ENCODE measurements at regions not wholly inside any gene's neighbourhood (a gene's known extent, or its start where the extent isn't known, plus 50 kb on each side); places are given as distances from the start of the nearest gene placed in this dataset.

DNA sequence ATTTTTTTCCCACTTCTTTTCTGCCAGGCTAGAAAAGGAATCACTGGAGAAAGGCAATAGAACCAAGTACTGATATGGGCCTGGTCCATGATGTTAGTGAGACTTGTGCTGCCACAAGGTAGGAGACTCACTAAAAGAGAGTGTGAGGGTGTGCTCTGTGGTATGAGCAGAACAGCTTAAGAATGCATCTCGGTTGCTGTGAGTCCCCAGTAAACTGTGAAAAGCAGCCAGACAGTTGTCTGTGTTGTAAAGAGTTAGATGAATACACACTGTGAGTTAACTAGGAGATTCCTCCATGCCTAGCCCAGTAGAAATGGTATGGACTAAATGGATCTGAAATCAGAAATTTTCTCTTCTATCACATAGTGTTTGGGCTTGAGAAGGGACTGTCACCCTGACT, 1177.3 kb upstream of the MIR17HG start:
- H3K27ac Mint-ChIP-seq, result no peak overlapping the region

DNA sequence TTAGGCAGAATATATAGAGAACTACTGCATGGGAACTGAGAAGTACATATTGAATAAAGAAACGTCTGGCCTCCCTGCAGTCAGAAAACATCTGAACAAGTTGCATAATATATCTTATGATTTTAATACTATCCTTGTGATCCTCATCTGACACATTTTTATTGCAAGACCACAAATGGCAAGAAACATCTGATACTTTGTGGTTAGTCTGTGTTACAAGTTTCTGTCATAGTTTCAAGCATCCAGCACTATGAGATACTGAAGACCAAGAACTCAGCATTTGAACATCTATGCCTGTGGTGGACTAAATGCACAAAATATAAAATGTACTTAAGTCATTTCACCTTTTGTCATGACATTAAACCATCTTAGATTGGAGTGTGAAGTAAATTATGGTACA, 1175.8 kb upstream of the MIR17HG start:
- no peaks in the 10 kb centered on the region for H3K36me3 Mint-ChIP-seq
- no peaks in the 10 kb centered on the region for H3K9me3 Mint-ChIP-seq
- H3K27ac Mint-ChIP-seq, result no peak overlapping the region
- H3K4me3 Mint-ChIP-seq, result no peak overlapping the region
- H3K4me1 Mint-ChIP-seq (ENCODE audit: unreplicated experiment), result no peaks in the 10 kb centered on the region
- TF ChIP-seq, protein P1, sequence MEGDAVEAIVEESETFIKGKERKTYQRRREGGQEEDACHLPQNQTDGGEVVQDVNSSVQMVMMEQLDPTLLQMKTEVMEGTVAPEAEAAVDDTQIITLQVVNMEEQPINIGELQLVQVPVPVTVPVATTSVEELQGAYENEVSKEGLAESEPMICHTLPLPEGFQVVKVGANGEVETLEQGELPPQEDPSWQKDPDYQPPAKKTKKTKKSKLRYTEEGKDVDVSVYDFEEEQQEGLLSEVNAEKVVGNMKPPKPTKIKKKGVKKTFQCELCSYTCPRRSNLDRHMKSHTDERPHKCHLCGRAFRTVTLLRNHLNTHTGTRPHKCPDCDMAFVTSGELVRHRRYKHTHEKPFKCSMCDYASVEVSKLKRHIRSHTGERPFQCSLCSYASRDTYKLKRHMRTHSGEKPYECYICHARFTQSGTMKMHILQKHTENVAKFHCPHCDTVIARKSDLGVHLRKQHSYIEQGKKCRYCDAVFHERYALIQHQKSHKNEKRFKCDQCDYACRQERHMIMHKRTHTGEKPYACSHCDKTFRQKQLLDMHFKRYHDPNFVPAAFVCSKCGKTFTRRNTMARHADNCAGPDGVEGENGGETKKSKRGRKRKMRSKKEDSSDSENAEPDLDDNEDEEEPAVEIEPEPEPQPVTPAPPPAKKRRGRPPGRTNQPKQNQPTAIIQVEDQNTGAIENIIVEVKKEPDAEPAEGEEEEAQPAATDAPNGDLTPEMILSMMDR (conservative IDR thresholded peaks at IDR 0.05), result no peak
- H3K27me3 Mint-ChIP-seq, result no peaks in the 10 kb centered on the region
- no peak for DNase-seq (ENCODE audit: extremely low spot score, unreplicated experiment)

More for the DNA sequence above, 1177.3 kb upstream of the MIR17HG start:
- Mint-ChIP-seq H3K4me3 (no peak overlapping the region), H3K27me3 (no peaks in the 10 kb centered on the region), H3K36me3 (no peaks in the 10 kb centered on the region), H3K4me1 (ENCODE audit: unreplicated experiment) (no peaks in the 10 kb centered on the region), H3K9me3 (no peaks in the 10 kb centered on the region)
- TF ChIP-seq, protein P1 (conservative IDR thresholded peaks at IDR 0.05), result no peak
- no peak for DNase-seq (ENCODE audit: extremely low spot score, unreplicated experiment)

DNA sequence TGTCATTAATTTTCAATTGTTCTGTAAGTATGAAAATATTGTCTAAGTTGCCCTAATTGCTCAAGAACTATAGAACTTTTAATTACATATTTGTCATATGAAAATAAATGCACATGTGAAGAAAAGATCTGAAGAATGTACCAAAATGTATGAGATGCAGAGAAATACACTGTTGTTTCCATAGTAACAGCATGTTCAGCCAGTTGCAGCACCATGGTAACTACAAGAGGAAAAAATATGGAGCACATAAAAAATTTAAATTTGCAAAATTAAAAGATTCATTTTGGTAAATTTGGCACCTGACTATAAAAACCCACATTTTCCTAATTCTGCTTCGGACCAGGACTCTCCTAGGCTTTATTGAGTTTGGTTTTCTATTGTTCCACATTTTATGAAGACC, 1170.0 kb upstream of the MIR17HG start:
- no peaks in the 10 kb centered on the region for H3K27me3 Mint-ChIP-seq
- H3K9me3 Mint-ChIP-seq, result no peaks in the 10 kb centered on the region
- H3K27ac Mint-ChIP-seq, result no peak overlapping the region
- no peak for DNase-seq (ENCODE audit: extremely low spot score, unreplicated experiment)
- no peaks in the 10 kb centered on the region for H3K4me1 Mint-ChIP-seq (ENCODE audit: unreplicated experiment)
- H3K4me3 Mint-ChIP-seq, result no peak overlapping the region
- no peaks in the 10 kb centered on the region for H3K36me3 Mint-ChIP-seq
- TF ChIP-seq, protein P1 (conservative IDR thresholded peaks at IDR 0.05), result no peak

DNA sequence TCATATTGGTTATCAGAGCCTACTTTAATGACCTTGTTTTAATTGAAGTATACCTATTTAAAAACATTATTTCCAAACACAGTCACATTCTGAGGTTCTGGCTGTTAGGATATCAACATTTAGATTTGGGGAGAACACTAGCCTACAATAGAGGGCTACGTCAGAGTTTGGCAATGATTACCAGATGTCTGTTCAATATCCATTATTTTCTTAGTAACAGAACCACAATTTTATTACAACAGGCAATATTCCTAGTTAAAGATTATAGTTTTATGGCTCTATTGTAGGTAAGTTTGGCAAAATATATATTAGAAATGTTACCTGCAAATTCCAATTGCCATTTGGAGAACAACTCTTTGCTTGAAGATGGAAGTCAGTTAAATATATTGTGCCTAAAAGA, 1163.1 kb upstream of the MIR17HG start:
- Mint-ChIP-seq H3K4me1 (ENCODE audit: unreplicated experiment) (no peaks in the 10 kb centered on the region), H3K4me3 (no peak overlapping the region), H3K9me3 (no peaks in the 10 kb centered on the region), H3K36me3 (no peaks in the 10 kb centered on the region), H3K27ac (no peak overlapping the region), H3K27me3 (no peaks in the 10 kb centered on the region)
- no peak for DNase-seq (ENCODE audit: extremely low spot score, unreplicated experiment)
- TF ChIP-seq, protein P1 (conservative IDR thresholded peaks at IDR 0.05), result no peak

DNA sequence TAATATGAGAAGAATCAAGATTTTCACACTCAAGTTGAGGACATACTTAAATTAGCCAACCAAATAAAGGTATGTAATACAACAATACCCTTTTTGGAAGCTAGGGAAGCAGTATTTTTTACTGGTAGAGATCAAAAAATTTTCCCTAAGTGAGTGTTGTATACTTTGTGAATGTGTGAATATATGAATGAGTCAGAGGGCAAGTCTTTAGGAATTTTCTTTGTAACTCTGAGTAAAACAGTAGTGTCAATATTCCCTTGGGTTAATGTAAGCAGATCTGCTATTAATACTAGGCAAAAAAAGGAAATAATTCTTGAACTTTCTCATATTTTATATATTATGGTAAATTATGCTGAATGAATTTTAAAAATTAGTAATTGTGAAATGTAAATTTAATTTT, 1161.8 kb upstream of the MIR17HG start:
- Mint-ChIP-seq H3K27me3 (no peaks in the 10 kb centered on the region), H3K4me1 (ENCODE audit: unreplicated experiment) (no peaks in the 10 kb centered on the region), H3K9me3 (no peaks in the 10 kb centered on the region), H3K27ac (no peak overlapping the region), H3K4me3 (no peak overlapping the region), H3K36me3 (no peaks in the 10 kb centered on the region)
- TF ChIP-seq, protein P1 (conservative IDR thresholded peaks at IDR 0.05), result no peak
- no peak for DNase-seq (ENCODE audit: extremely low spot score, unreplicated experiment)

All from type B pancreatic cell (in vitro differentiated cells).